ENCODE measurements at regions not wholly inside any gene's neighbourhood (a gene's known extent, or its start where the extent isn't known, plus 50 kb on each side); places are given as distances from the start of the nearest gene placed in this dataset.

- DNase-seq (ENCODE audit: low spot score), result no peak
- no peak for TF ChIP-seq CTCF (IDR thresholded peaks at IDR 0.05; ENCODE audit: extremely low read depth, missing control alignments)
These were observed 271.0 kb upstream of the CDH20 start for GRCh38 chr18:61062258-61062657.

- DNase-seq (ENCODE audit: low spot score), result no peak
- no peak for TF ChIP-seq CTCF (IDR thresholded peaks at IDR 0.05; ENCODE audit: extremely low read depth, missing control alignments)
These were observed 268.3 kb upstream of the CDH20 start for GRCh38 chr18:61064911-61065310.

GRCh38 chr18:61076986-61077385 lies 256.2 kb upstream of the CDH20 start:
- DNase-seq (ENCODE audit: low spot score), result no peak
- no peak for TF ChIP-seq CTCF (IDR thresholded peaks at IDR 0.05; ENCODE audit: extremely low read depth, missing control alignments)

GRCh38 chr18:61079714-61080113 lies 253.5 kb upstream of the CDH20 start:
- no peak for DNase-seq (ENCODE audit: low spot score)
- no peak for TF ChIP-seq CTCF (IDR thresholded peaks at IDR 0.05; ENCODE audit: extremely low read depth, missing control alignments)

GRCh38 chr18:61080954-61081528 lies 252.2 kb upstream of the CDH20 start:
- no peak for DNase-seq (ENCODE audit: low spot score)
- no peak for TF ChIP-seq CTCF (IDR thresholded peaks at IDR 0.05; ENCODE audit: extremely low read depth, missing control alignments)

GRCh38 chr18:61082976-61083630 lies 250.1 kb upstream of the CDH20 start:
- TF ChIP-seq CTCF (IDR thresholded peaks at IDR 0.05; ENCODE audit: extremely low read depth, missing control alignments), result no peak
- DNase-seq (ENCODE audit: low spot score), result no peak

GRCh38 chr18:61085036-61085435 lies 248.2 kb upstream of the CDH20 start:
- no peak for DNase-seq (ENCODE audit: low spot score)

More at GRCh38 chr18:61085036-61085435, 248.2 kb upstream of the CDH20 start:
- no peak for TF ChIP-seq CTCF (IDR thresholded peaks at IDR 0.05; ENCODE audit: extremely low read depth, missing control alignments)

Measured in GM20000 (cell line).